Activated CD8-positive, alpha-beta T cell treated with anti-CD3 and anti-CD28 coated beads for 36 hours (primary cell): ENCODE measurements at regions not wholly inside any gene's neighbourhood (a gene's known extent, or its start where the extent isn't known, plus 50 kb on each side); places are given as distances from the start of the nearest gene placed in this dataset.

ENCODE experiments used
- ATAC-seq: fragments of 200-7000 bp; cut with Tn5 transposase; one replicate; pipeline ENCODE4 v1.10.0; 2021; ENCODE audit warnings: mild to moderate bottlenecking, moderate library complexity
- CTCF ChIA-PET: fragments of 350-600 bp; sonication (Branson Sonifier 250); formaldehyde crosslinking; loops from one replicate; lab custom pipeline; 2021; ENCODE audit warnings: antibody characterized with exemption; lab: Charles Lee
- POLR2A ChIA-PET: fragments of 350-600 bp; sonication (Branson Sonifier 250); formaldehyde crosslinking; loops from one replicate; lab custom pipeline; 2021; ENCODE audit warnings: antibody characterized with exemption; lab: Charles Lee
- DNase-seq: peaks from one replicate; pipeline ENCODE4 v3.0.0-alpha.2; 2020
- H3K27ac Mint-ChIP-seq: one replicate; pipeline ENCODE4 v1.8.0; 2021; ENCODE audit warnings: mild to moderate bottlenecking, mixed read lengths
- H3K27me3 Mint-ChIP-seq: one replicate; pipeline ENCODE4 v1.8.0; 2021; ENCODE audit warnings: mixed read lengths
- H3K36me3 Mint-ChIP-seq: one replicate; pipeline ENCODE4 v1.8.0; 2021; ENCODE audit warnings: low read depth, mixed read lengths
- H3K4me1 Mint-ChIP-seq: one replicate; pipeline ENCODE4 v1.8.0; 2021; ENCODE audit warnings: low read depth, mixed read lengths
- H3K4me3 Mint-ChIP-seq: one replicate; pipeline ENCODE4 v1.8.0; 2021; ENCODE audit warnings: mild to moderate bottlenecking, moderate library complexity, mixed read lengths
- H3K9me3 Mint-ChIP-seq: one replicate; pipeline ENCODE4 v1.8.0; 2021; ENCODE audit warnings: mixed read lengths
- CTCF ChIP-seq: fragments of 200-600 bp; IDR thresholded peaks from one replicate; pipeline ENCODE4 v1.8.0; 2022; ENCODE audit warnings: antibody characterized with exemption, mild to moderate bottlenecking
- intact Hi-C: fragments of 100-400 bp; cut with micrococcal nuclease; formaldehyde crosslinking; loops from one replicate; pipeline ENCODE4 v1.10.0; 2022

GRCh38 chr2:145801210-145801609 is 1281.3 kb upstream of the ZEB2 start:
- CTCF ChIA-PET = no interaction called here
- intact Hi-C loops = no loop called here
- POLR2A ChIA-PET = no interaction called here
- H3K4me3 Mint-ChIP-seq = no peak overlapping the region
- no peaks in the 10 kb centered on the region for H3K4me1 Mint-ChIP-seq
- no peak for TF ChIP-seq CTCF
- no peaks in the 10 kb centered on the region for H3K27me3 Mint-ChIP-seq
- ATAC-seq (no peak), DNase-seq (no peak)
- no peaks in the 10 kb centered on the region for H3K9me3 Mint-ChIP-seq
- H3K27ac Mint-ChIP-seq = no peak overlapping the region
- no peaks in the 10 kb centered on the region for H3K36me3 Mint-ChIP-seq

GRCh38 chr2:145800151-145801091 is 1280.5 kb upstream of the ZEB2 start:
- CTCF ChIA-PET = no interaction called here
- TF ChIP-seq CTCF = no peak
- no peak overlapping the region for H3K27ac Mint-ChIP-seq
- H3K9me3 Mint-ChIP-seq = no peaks in the 10 kb centered on the region
- intact Hi-C loops = no loop called here
- DNase-seq = no peak
- POLR2A ChIA-PET = no interaction called here
- H3K4me3 Mint-ChIP-seq = no peak overlapping the region
- no peak for ATAC-seq
- no peaks in the 10 kb centered on the region for H3K4me1 Mint-ChIP-seq
- H3K27me3 Mint-ChIP-seq = no peaks in the 10 kb centered on the region
- H3K36me3 Mint-ChIP-seq = no peaks in the 10 kb centered on the region

GRCh38 chr2:145799595-145800108 is 1279.7 kb upstream of the ZEB2 start:
- CTCF ChIA-PET = no interaction called here
- intact Hi-C loops = no loop called here
- no peaks in the 10 kb centered on the region for H3K4me1 Mint-ChIP-seq
- POLR2A ChIA-PET = no interaction called here
- TF ChIP-seq CTCF = no peak
- no peaks in the 10 kb centered on the region for H3K27me3 Mint-ChIP-seq
- no peak for ATAC-seq
- H3K9me3 Mint-ChIP-seq = no peaks in the 10 kb centered on the region
- DNase-seq = no peak
- H3K27ac Mint-ChIP-seq = no peak overlapping the region
- H3K36me3 Mint-ChIP-seq = no peaks in the 10 kb centered on the region
- H3K4me3 Mint-ChIP-seq = no peak overlapping the region

- DNase-seq (no peak), ATAC-seq (no peak)
- Mint-ChIP-seq H3K4me3 (no peak overlapping the region), H3K27me3 (no peaks in the 10 kb centered on the region), H3K4me1 (no peaks in the 10 kb centered on the region), H3K27ac (no peak overlapping the region), H3K9me3 (no peaks in the 10 kb centered on the region), H3K36me3 (no peaks in the 10 kb centered on the region)
- TF ChIP-seq CTCF = no peak
- ChIA-PET POLR2A (no interaction called here), CTCF (no interaction called here)
- intact Hi-C loops = no loop called here
These were observed 1278.5 kb upstream of the ZEB2 start for GRCh38 chr2:145798419-145798818.

DNA sequence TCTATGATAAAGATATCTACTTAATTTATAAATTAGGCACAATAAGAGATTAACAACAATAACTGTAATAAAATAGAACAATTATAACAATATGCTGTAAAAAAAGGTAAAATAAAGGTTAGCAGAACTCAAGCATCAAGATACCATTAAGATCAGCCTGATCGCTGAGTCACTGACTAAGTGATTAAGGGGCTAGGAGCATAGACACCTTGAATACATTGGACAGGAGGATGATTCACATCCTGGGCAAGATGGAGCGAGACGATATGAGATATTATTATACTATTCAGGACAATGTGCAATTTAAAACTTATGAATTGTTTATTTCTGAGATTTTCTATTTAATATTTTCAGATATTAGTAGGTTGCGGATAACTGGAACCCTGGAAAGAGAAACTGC is 1277.8 kb upstream of the ZEB2 start:
- intact Hi-C loops = no loop called here
- CTCF ChIA-PET = no interaction called here
- Mint-ChIP-seq H3K36me3 (no peaks in the 10 kb centered on the region), H3K27me3 (no peaks in the 10 kb centered on the region), H3K4me1 (no peaks in the 10 kb centered on the region), H3K27ac (no peak overlapping the region), H3K4me3 (no peak overlapping the region), H3K9me3 (no peaks in the 10 kb centered on the region)
- POLR2A ChIA-PET = no interaction called here
- no peak for DNase-seq
- ATAC-seq = no peak
- no peak for TF ChIP-seq CTCF
